Lower leg skin (tissue), 4 donors: ENCODE measurements at regions not wholly inside any gene's neighbourhood (a gene's known extent, or its start where the extent isn't known, plus 50 kb on each side); places are given as distances from the start of the nearest gene placed in this dataset.

Source experiments
- DNase-seq, 2 donors: peaks; one replicate each; pipeline ENCODE4 v3.0.0-alpha.2; 2019; ENCODE audit warnings: low spot score in 2 of 2
- H3K4me3 ChIP-seq: fragments of 200-600 bp; sonication (generic); 2 replicates; pipeline ENCODE4 v1.5.1; 2017; ENCODE audit warnings: mild to moderate bottlenecking, low read depth; ENCODE audit not compliant: poor library complexity, severe bottlenecking
- CTCF ChIP-seq, 3 donors: fragments of 450-650 bp; IDR thresholded peaks; one replicate each; pipeline ENCODE4 v1.5.1; 2016; ENCODE audit warnings: antibody characterized with exemption in 3 of 3, mild to moderate bottlenecking in 3 of 3, moderate library complexity in 2 of 3
- POLR2A ChIP-seq, 2 donors: fragments of 450-650 bp; IDR thresholded peaks; one replicate each; pipeline ENCODE4 v1.6.1; 2016 to 2017; ENCODE audit warnings: antibody characterized with exemption in 2 of 2, mild to moderate bottlenecking in 1 of 2, moderate library complexity in 1 of 2
- whole genome bisulfite sequencing, 2 donors: methylation state at CpG; one replicate each; pipeline ENCODE4 v1.1.5; 2018; 5-methylcytosine and 5-hydroxymethylcytosine counted together
- intact Hi-C: fragments of 100-400 bp; cut with DNase I; formaldehyde crosslinking; loops from one replicate; pipeline ENCODE4 v1.15.0; 2023; ENCODE audit warnings: low total_unique reads

- intact Hi-C loops, result no loop called here
- 66 to 68% methylated on average over 3 of the region's 3 CpGs for WGBS, 2 donors
Measured at GRCh38 chr18:11398625-11399024, 210.8 kb upstream of the SLC35G4 start.

GRCh38 chr18:11392980-11393885, 216.2 kb upstream of the SLC35G4 start:
- H3K4me3 ChIP-seq, result no peak overlapping the region
- WGBS, 2 donors, result 47 to 50% methylated on average over 8 to 9 of the region's 9 CpGs
- intact Hi-C loops, result no loop called here
- DNase-seq, result no peak
- TF ChIP-seq POLR2A (IDR thresholded peaks at IDR 0.05) (no peak), CTCF (IDR thresholded peaks at IDR 0.05) (no peak)

More at GRCh38 chr18:11398625-11399024, 210.8 kb upstream of the SLC35G4 start:
- DNase-seq, result no peak
- no peak overlapping the region for H3K4me3 ChIP-seq
- TF ChIP-seq CTCF (IDR thresholded peaks at IDR 0.05) (no peak), POLR2A (IDR thresholded peaks at IDR 0.05) (no peak)

GRCh38 chr18:11392292-11392691, 217.1 kb upstream of the SLC35G4 start:
- no peak overlapping the region for H3K4me3 ChIP-seq
- TF ChIP-seq CTCF (IDR thresholded peaks at IDR 0.05), result no peak
- no peak for TF ChIP-seq POLR2A (IDR thresholded peaks at IDR 0.05)
- 82 to 83% methylated on average over 6 of the region's 6 CpGs for WGBS, 2 donors

GRCh38 chr18:11391661-11392060, 217.7 kb upstream of the SLC35G4 start:
- H3K4me3 ChIP-seq, result no peak overlapping the region
- DNase-seq, result no peak
- WGBS, 2 donors, result 92 to 93% methylated on average over 6 of the region's 6 CpGs

More at GRCh38 chr18:11392292-11392691, 217.1 kb upstream of the SLC35G4 start:
- intact Hi-C loops, result no loop called here
- DNase-seq, result no peak

GRCh38 chr18:11388755-11389680, 220.4 kb upstream of the SLC35G4 start:
- TF ChIP-seq POLR2A (IDR thresholded peaks at IDR 0.05), result no peak
- no peak for TF ChIP-seq CTCF (IDR thresholded peaks at IDR 0.05)
- 84 to 88% methylated on average over 10 of the region's 10 CpGs for WGBS, 2 donors
- DNase-seq, result no peak
- H3K4me3 ChIP-seq, result no peak overlapping the region
- intact Hi-C loops, result no loop called here

More at GRCh38 chr18:11391661-11392060, 217.7 kb upstream of the SLC35G4 start:
- TF ChIP-seq CTCF (IDR thresholded peaks at IDR 0.05), result no peak
- TF ChIP-seq POLR2A (IDR thresholded peaks at IDR 0.05), result no peak
- intact Hi-C loops, result no loop called here
